ENCODE measurements at regions not wholly inside any gene's neighbourhood (a gene's known extent, or its start where the extent isn't known, plus 50 kb on each side); places are given as distances from the start of the nearest gene placed in this dataset.

DNA sequence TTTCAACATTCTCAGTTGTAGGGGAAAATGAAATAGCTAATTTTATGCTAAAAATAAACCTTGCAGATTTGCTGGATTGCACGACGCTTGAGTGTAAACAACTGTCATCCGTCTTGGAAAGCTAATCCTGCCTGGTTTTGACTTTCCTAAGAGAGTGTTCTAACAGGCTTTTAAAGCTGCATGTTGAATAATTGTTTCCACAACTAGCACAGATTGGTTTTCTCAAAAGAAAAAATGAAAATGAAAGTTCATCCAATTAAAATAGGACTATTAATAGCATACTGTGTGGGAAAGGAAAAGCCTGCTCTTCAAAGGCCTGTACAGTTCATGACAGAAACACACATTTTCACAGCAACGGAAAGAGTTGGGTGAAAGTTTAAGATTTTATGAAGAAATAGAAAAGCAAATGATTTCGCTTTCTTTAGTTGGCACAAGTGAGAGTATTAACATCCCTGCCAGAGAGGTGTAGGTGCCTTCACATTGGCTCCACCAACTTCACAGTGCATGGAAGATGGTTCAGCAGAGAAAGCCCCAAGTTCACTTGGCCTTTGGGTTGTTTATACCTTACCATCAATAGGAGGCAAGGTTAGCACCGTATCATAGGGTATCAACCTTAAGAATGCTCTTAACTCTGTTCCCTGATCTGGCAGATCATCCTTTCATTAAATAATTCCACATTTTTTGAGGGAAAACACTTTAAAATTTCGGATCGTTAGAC lies 140.0 kb upstream of the GUCY1A1 start:
- no peak for TF ChIP-seq POLR2A (IDR thresholded peaks at IDR 0.05)
- TF ChIP-seq, protein P1, sequence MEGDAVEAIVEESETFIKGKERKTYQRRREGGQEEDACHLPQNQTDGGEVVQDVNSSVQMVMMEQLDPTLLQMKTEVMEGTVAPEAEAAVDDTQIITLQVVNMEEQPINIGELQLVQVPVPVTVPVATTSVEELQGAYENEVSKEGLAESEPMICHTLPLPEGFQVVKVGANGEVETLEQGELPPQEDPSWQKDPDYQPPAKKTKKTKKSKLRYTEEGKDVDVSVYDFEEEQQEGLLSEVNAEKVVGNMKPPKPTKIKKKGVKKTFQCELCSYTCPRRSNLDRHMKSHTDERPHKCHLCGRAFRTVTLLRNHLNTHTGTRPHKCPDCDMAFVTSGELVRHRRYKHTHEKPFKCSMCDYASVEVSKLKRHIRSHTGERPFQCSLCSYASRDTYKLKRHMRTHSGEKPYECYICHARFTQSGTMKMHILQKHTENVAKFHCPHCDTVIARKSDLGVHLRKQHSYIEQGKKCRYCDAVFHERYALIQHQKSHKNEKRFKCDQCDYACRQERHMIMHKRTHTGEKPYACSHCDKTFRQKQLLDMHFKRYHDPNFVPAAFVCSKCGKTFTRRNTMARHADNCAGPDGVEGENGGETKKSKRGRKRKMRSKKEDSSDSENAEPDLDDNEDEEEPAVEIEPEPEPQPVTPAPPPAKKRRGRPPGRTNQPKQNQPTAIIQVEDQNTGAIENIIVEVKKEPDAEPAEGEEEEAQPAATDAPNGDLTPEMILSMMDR (IDR thresholded peaks at IDR 0.05) = no peak
